ENCODE measurements at regions not wholly inside any gene's neighbourhood (a gene's known extent, or its start where the extent isn't known, plus 50 kb on each side); places are given as distances from the start of the nearest gene placed in this dataset.

DNA sequence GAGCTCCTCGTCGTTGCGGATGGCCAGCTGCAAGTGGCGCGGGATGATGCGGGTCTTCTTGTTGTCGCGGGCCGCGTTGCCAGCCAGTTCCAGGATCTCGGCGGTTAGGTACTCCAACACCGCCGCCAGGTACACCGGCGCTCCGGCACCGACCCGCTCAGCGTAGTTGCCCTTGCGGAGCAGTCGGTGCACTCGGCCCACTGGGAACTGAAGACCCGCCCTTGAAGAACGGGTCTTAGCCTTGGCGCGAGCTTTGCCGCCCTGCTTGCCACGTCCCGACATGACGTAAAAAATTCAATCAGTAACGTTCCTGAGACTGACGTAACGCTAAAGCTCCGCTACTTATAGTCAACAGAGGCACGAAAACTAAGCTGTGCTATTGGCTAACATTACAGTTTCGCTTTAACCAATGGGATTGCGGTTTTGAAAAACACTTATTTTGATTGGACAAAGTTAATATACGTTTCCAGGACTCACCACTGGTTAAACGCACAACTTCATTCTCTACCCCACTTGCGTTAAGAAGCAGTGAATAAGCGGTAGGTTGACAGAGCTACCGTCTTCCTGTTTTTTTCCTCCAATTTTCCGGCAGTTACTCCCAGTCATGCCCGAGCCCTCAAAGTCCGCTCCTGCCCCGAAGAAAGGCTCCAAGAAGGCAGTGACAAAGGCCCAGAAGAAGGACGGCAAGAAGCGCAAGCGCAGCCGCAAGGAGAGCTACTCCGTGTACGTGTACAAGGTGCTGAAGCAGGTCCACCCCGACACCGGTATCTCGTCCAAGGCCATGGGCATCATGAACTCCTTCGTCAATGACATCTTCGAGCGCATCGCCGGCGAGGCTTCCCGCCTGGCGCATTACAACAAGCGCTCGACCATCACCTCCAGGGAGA is 73.9 kb downstream of the OR2B2 start (continued):
- TF ChIP-seq, protein P1, sequence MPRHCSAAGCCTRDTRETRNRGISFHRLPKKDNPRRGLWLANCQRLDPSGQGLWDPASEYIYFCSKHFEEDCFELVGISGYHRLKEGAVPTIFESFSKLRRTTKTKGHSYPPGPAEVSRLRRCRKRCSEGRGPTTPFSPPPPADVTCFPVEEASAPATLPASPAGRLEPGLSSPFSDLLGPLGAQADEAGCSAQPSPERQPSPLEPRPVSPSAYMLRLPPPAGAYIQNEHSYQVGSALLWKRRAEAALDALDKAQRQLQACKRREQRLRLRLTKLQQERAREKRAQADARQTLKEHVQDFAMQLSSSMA (CRISPR knock-in tag; IDR thresholded peaks at IDR 0.05) = no peak; the same call in none of the 2 replicates
- TF ChIP-seq SPEN (CRISPR knock-in tag; IDR thresholded peaks at IDR 0.05; ENCODE audit: low read depth) = peak; percentile 72; the same call in 1 of the 2 replicates
- TF ChIP-seq MXI1 (IDR thresholded peaks at IDR 0.05; ENCODE audit: borderline replicate concordance, low read depth, low read length) = peak; percentile 48; the same call in 1 of the 3 replicates
- peak; percentile 82 for TF ChIP-seq TAF1 (CRISPR knock-in tag; IDR thresholded peaks at IDR 0.05)
- TF ChIP-seq, protein P2, sequence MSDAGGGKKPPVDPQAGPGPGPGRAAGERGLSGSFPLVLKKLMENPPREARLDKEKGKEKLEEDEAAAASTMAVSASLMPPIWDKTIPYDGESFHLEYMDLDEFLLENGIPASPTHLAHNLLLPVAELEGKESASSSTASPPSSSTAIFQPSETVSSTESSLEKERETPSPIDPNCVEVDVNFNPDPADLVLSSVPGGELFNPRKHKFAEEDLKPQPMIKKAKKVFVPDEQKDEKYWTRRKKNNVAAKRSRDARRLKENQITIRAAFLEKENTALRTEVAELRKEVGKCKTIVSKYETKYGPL (CRISPR knock-in tag; IDR thresholded peaks at IDR 0.05) = peak; percentile 48; the same call in 1 of the 2 replicates
- 0 out of 2 replicates have a peak, but pooled peaks have one; percentile 40 for TF ChIP-seq ZNF747 (CRISPR knock-in tag; IDR thresholded peaks at IDR 0.05; ENCODE audit: borderline replicate concordance)
- TF ChIP-seq NFIC (IDR thresholded peaks at IDR 0.05; ENCODE audit: low read length) = no peak; the same call in 1 of the 2 replicates
- TF ChIP-seq PITX1 (CRISPR knock-in tag; IDR thresholded peaks at IDR 0.05) = peak; percentile 80
- no peak for TF ChIP-seq ZNF124 (CRISPR knock-in tag; IDR thresholded peaks at IDR 0.05)
- TF ChIP-seq NPAS2 (CRISPR knock-in tag; IDR thresholded peaks at IDR 0.05; ENCODE audit: borderline replicate concordance) = no peak
- TF ChIP-seq, protein P3, sequence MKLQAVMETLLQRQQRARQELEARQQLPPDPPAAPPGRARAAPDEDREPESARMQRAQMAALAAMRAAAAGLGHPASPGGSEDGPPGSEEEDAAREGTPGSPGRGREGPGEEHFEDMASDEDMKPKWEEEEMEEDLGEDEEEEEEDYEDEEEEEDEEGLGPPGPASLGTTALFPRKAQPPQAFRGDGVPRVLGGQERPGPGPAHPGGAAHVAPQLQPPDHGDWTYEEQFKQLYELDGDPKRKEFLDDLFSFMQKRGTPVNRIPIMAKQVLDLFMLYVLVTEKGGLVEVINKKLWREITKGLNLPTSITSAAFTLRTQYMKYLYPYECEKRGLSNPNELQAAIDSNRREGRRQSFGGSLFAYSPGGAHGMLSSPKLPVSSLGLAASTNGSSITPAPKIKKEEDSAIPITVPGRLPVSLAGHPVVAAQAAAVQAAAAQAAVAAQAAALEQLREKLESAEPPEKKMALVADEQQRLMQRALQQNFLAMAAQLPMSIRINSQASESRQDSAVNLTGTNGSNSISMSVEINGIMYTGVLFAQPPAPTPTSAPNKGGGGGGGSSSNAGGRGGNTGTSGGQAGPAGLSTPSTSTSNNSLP (IDR thresholded peaks at IDR 0.05; ENCODE audit: low read depth, low read length) = peak; percentile 42; the same call in 1 of the 2 replicates
- no peak for TF ChIP-seq ZNF670 (CRISPR knock-in tag; IDR thresholded peaks at IDR 0.05; ENCODE audit: borderline replicate concordance)
- TF ChIP-seq ZNF550 (CRISPR knock-in tag; IDR thresholded peaks at IDR 0.05; ENCODE audit: borderline replicate concordance) = no peak
- TF ChIP-seq, protein P4, sequence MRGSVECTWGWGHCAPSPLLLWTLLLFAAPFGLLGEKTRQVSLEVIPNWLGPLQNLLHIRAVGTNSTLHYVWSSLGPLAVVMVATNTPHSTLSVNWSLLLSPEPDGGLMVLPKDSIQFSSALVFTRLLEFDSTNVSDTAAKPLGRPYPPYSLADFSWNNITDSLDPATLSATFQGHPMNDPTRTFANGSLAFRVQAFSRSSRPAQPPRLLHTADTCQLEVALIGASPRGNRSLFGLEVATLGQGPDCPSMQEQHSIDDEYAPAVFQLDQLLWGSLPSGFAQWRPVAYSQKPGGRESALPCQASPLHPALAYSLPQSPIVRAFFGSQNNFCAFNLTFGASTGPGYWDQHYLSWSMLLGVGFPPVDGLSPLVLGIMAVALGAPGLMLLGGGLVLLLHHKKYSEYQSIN (CRISPR knock-in tag; IDR thresholded peaks at IDR 0.05; ENCODE audit: borderline replicate concordance) = 0 out of 2 replicates have a peak, but pooled peaks have one; percentile 69
- no peak for TF ChIP-seq ARNT (IDR thresholded peaks at IDR 0.05)
- TF ChIP-seq ATRX (CRISPR knock-in tag; IDR thresholded peaks at IDR 0.05; ENCODE audit: borderline replicate concordance) = no peak
- TF ChIP-seq ZNF780A (CRISPR knock-in tag; IDR thresholded peaks at IDR 0.05) = no peak; the same call in 1 of the 2 replicates
- no peak for TF ChIP-seq SYNCRIP (IDR thresholded peaks at IDR 0.05; ENCODE audit: insufficient read depth, low read depth, low read length)
- TF ChIP-seq ARHGAP35 (CRISPR knock-in tag; IDR thresholded peaks at IDR 0.05; ENCODE audit: borderline replicate concordance) = no peak
- TF ChIP-seq ZBTB3 (CRISPR knock-in tag; IDR thresholded peaks at IDR 0.05; ENCODE audit: borderline replicate concordance, low read depth) = peak; percentile 88
- TF ChIP-seq TOPORS (CRISPR knock-in tag; IDR thresholded peaks at IDR 0.05) = no peak
- no peak for TF ChIP-seq ZNF138 (CRISPR knock-in tag; IDR thresholded peaks at IDR 0.05; ENCODE audit: low read depth)
- TF ChIP-seq MTA1 (CRISPR knock-in tag; IDR thresholded peaks at IDR 0.05; ENCODE audit: borderline replicate concordance) = 0 out of 2 replicates have a peak, but pooled peaks have one; percentile 68
- no peak for TF ChIP-seq MBD4 (IDR thresholded peaks at IDR 0.05; ENCODE audit: borderline replicate concordance, low read length)
- no peak; the same call in 1 of the 2 replicates for TF ChIP-seq ZBTB8A (CRISPR knock-in tag; IDR thresholded peaks at IDR 0.05; ENCODE audit: borderline replicate concordance, low read depth)

Data from HepG2 (cell line).